Neuron (in vitro differentiated cells): ENCODE measurements at regions not wholly inside any gene's neighbourhood (a gene's known extent, or its start where the extent isn't known, plus 50 kb on each side); places are given as distances from the start of the nearest gene placed in this dataset.

Experiments
- H2AFZ ChIP-seq: one replicate; pipeline ENCODE4 v1.6.1; 2013; ENCODE audit warnings: low read depth, mild to moderate bottlenecking, inconsistent platforms, low read length, moderate library complexity
- H3K27me3 ChIP-seq: one replicate; pipeline ENCODE4 v1.6.1; 2013; ENCODE audit warnings: low read length; ENCODE audit not compliant: insufficient read depth
- H3K36me3 ChIP-seq: one replicate; pipeline ENCODE4 v1.6.1; 2013; ENCODE audit warnings: low read length; ENCODE audit not compliant: insufficient read depth
- H3K4me1 ChIP-seq: one replicate; pipeline ENCODE4 v1.6.1; 2013; ENCODE audit warnings: low read length; ENCODE audit not compliant: insufficient read depth
- H3K4me3 ChIP-seq: 2 replicates; pipeline ENCODE4 v1.5.1; 2013; ENCODE audit warnings: mild to moderate bottlenecking, low read length, moderate library complexity
- H3K9me3 ChIP-seq: one replicate; pipeline ENCODE4 v1.6.1; 2013; ENCODE audit warnings: low read length

DNA sequence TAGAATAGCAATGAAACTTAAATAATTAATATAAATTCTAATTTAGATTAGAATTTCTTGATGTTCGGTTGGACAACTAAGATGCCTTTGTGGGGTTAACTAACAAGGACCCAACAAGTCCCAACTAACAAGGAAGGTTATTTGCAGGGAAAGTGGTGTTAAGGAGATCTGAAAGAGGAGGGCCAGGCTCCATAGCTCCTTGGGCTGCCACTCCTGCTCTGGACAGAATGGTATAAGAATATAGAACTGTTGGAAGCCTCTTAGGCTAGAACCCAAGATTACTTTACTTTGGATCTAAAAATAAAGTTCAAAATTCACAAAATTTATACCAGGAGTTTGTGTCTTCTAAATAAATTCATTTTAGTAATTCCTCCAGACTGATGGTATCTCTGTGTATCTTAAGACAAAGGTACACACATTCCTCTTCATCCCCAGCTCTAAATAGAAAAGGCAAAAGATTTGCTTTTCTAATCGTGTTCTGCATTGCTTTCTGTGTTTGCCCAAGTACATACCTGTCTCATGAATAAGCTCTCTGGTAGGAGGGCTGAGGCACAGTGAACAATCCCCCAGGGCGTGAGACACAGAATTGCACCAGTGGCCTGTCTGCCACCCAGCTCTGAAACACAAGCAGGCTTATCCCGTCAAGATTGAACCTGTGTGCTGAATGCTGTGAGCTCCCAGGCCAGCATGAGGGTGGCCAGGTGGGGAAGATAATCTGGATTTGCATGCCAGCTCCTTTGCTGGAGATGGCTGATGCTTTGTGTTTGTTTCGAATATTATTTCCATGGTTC, 176.0 kb downstream of the ACKR3 start:
- H3K4me3 ChIP-seq = no peak overlapping the region
- H3K4me1 ChIP-seq = peaks cover 34% of the 10 kb centered on the region
- no peak overlapping the region for H2AFZ ChIP-seq
- H3K36me3 ChIP-seq = no peaks in the 10 kb centered on the region
- peaks cover 4% of the 10 kb centered on the region for H3K9me3 ChIP-seq
- no peaks in the 10 kb centered on the region for H3K27me3 ChIP-seq

DNA sequence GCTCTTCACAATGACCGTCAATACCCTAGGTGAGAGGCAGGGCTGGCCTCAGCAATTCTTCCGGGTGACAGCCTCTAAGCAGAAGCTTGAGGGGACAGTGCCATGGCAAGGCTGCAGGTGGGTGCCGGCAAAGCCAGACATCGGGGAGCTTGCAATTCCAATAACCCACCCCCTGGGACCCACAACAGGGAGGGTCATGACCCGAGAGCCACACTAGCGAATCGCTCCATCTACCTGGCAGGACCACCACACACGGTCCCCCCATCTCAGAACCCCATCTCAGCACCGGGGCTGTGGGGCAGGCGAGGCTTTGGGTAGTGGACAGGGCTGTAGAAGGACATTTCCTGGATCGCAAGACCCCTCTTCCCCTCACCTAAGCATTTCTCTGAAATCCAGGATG, 177.2 kb downstream of the ACKR3 start:
- peaks cover 5% of the 10 kb centered on the region for H3K9me3 ChIP-seq
- H3K4me3 ChIP-seq = no peak overlapping the region
- H3K27me3 ChIP-seq = no peaks in the 10 kb centered on the region
- H2AFZ ChIP-seq = no peak overlapping the region
- H3K36me3 ChIP-seq = no peaks in the 10 kb centered on the region
- H3K4me1 ChIP-seq = peaks cover 34% of the 10 kb centered on the region

GRCh38 chr2:236747426-236747825, 177.8 kb downstream of the ACKR3 start:
- Histone ChIP-seq H3K4me3 (no peak overlapping the region), H3K36me3 (no peaks in the 10 kb centered on the region), H3K27me3 (no peaks in the 10 kb centered on the region), H3K4me1 (peaks cover 35% of the 10 kb centered on the region), H3K9me3 (peaks cover 5% of the 10 kb centered on the region), H2AFZ (no peak overlapping the region)

- H3K36me3 ChIP-seq = no peaks in the 10 kb centered on the region
- peaks cover 38% of the 10 kb centered on the region for H3K4me1 ChIP-seq
- no peak overlapping the region for H2AFZ ChIP-seq
- H3K9me3 ChIP-seq = peaks cover 5% of the 10 kb centered on the region
- no peaks in the 10 kb centered on the region for H3K27me3 ChIP-seq
- no peak overlapping the region for H3K4me3 ChIP-seq
These were observed 178.3 kb downstream of the ACKR3 start for GRCh38 chr2:236747925-236748324.

DNA sequence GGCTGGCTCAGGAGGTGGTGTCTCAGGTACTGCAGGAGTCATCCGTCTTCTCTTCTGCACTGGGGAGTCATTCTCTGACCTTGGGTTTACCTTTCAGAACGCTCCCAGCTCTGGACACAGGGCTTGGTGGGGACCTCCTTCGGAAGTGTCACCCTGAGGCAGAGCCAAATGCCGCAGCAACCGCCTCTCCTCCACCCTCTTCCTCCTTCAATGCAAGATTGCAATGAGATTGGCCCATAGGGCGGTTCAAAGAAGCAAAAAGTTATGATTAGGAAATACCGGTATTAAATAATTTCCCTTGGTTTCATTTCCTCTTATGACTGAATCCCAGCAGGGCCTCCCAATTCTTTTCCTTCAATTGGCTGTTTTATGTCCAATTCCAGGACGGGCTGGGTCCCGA, 178.8 kb downstream of the ACKR3 start:
- H3K9me3 ChIP-seq = peaks cover 5% of the 10 kb centered on the region
- no peaks in the 10 kb centered on the region for H3K36me3 ChIP-seq
- peaks cover 42% of the 10 kb centered on the region for H3K4me1 ChIP-seq
- no peak overlapping the region for H3K4me3 ChIP-seq
- H3K27me3 ChIP-seq = no peaks in the 10 kb centered on the region
- no peak overlapping the region for H2AFZ ChIP-seq

DNA sequence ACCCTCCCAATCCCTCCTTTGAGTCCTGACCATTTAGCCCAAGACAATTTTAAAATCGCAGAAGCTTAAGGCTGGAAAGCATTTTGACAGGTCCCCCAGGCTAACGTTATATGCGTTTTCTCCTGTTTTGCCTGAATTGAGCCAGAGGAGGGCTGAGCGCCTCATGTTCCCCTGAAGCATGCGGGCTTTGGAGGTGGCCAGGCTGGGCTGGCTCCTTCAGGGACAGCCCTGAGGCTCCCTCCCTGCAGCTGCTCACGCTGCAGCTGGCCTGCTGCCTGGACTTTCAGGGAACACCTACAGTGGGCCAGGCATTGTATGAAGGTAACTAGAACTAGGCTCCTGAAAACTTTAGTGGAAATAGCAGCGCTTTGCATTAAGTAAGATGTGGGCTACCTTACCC, 179.2 kb downstream of the ACKR3 start:
- Histone ChIP-seq H3K36me3 (no peaks in the 10 kb centered on the region), H2AFZ (no peak overlapping the region), H3K27me3 (no peaks in the 10 kb centered on the region), H3K9me3 (peaks cover 5% of the 10 kb centered on the region), H3K4me1 (peaks cover 42% of the 10 kb centered on the region), H3K4me3 (no peak overlapping the region)

DNA sequence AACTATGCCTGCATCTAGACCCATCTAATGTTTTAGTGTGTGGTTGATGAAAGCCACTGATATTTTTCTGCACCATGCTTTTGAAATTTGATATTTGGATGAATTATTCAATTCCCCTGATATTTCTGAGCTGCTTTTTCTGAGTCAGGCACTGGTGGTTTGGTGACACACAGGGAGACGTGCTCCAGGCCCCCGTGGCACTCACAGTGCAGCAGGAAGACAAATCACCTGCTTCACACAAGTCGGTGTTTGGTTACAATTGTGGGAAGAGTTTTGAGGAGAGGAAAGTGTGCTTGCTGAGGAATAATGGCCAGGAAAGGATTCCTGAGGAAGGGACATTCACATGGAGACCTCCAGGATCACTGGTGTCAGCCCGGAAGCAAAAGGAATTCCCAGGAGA, 179.7 kb downstream of the ACKR3 start:
- Histone ChIP-seq H3K27me3 (no peaks in the 10 kb centered on the region), H2AFZ (no peak overlapping the region), H3K9me3 (peaks cover 5% of the 10 kb centered on the region), H3K4me3 (no peak overlapping the region), H3K36me3 (no peaks in the 10 kb centered on the region), H3K4me1 (peaks cover 42% of the 10 kb centered on the region)

DNA sequence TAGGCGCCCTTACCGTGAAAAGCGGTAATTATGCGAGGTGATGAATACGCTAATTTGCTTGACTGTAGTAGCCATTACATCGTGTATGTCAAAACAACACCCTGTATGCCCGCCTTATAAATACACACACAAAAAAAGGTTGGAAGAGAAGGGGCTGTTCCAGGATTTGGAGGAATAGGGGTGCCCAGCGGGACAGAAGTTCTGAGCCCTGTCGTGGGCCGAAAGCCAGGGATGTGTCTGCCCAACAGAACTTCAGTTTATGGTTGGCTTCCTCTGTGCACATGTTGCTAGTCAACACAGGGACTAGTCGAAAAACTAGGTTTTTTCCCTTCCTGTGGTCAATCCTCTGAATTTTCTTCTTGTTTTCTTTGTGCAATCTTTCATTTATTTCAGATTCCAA, 182.5 kb downstream of the ACKR3 start:
- Histone ChIP-seq H3K9me3 (peaks cover 5% of the 10 kb centered on the region), H3K36me3 (no peaks in the 10 kb centered on the region), H2AFZ (no peak overlapping the region), H3K4me1 (peaks cover 25% of the 10 kb centered on the region), H3K4me3 (no peak overlapping the region), H3K27me3 (no peaks in the 10 kb centered on the region)

- Histone ChIP-seq H2AFZ (no peak overlapping the region), H3K36me3 (no peaks in the 10 kb centered on the region), H3K9me3 (peaks cover 5% of the 10 kb centered on the region), H3K27me3 (no peaks in the 10 kb centered on the region), H3K4me1 (peaks cover 23% of the 10 kb centered on the region), H3K4me3 (no peak overlapping the region)
These were observed 184.1 kb downstream of the ACKR3 start for GRCh38 chr2:236753606-236754270.

DNA sequence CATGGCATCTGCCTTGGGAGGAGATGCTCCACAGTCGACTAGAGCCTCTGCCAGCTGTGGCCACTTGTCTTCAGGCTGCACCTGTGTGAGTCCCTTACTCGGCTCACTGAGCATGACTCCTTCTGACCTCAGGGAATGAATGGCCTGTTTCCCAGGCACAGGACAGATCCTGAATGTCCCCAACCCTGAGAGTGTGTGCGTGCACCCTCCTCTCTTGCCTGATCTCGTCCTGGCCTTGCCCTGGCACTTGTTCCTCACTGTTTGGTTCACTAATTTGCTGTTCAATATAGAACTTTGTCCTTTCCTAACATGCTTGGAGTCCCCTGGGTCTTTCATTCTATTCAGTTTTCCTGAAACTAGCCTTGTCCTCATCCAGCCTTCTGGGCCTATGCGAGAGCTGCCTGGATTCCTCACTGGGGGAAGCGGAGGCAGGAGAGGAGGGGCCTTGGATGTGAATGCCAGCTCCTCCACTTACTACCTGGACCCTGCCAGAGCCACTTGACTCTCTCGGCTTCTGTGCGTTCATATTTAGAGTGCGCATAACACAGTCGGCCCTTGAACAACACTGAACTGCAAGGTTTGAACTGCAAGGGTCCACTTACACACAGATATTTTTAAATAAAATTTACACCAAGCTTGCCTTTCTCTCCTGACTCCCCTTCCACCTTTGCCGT, 184.8 kb downstream of the ACKR3 start:
- Histone ChIP-seq H3K9me3 (peaks cover 5% of the 10 kb centered on the region), H3K4me1 (peaks cover 19% of the 10 kb centered on the region)

GRCh38 chr2:236755278-236755840, 185.7 kb downstream of the ACKR3 start:
- Histone ChIP-seq H3K9me3 (peaks cover 4% of the 10 kb centered on the region), H3K27me3 (no peaks in the 10 kb centered on the region), H3K36me3 (no peaks in the 10 kb centered on the region), H3K4me3 (no peak overlapping the region), H3K4me1 (peaks cover 19% of the 10 kb centered on the region), H2AFZ (no peak overlapping the region)

More for the DNA sequence above, 184.8 kb downstream of the ACKR3 start:
- no peaks in the 10 kb centered on the region for H3K36me3 ChIP-seq
- no peak overlapping the region for H3K4me3 ChIP-seq
- H3K27me3 ChIP-seq = no peaks in the 10 kb centered on the region
- H2AFZ ChIP-seq = no peak overlapping the region

DNA sequence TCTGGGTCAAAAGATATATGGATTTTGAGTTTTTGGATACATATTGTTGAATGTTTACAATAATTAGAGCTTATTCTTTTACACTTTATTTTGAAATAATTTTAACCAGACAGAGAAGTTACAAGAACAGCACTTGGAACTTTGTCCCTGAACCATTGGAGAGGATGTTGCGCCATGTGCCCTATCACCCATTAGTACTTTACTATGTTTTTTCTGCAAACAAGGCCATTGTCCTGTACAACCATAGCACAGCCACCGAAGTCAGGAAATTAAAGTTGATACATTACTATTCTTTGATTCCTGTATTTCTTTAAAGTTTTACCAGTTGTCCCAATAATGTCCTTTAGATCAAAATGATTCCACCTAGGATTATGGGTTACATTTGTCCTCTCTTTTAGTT, 188.8 kb downstream of the ACKR3 start:
- Histone ChIP-seq H3K36me3 (no peaks in the 10 kb centered on the region), H3K4me3 (no peak overlapping the region), H3K27me3 (no peaks in the 10 kb centered on the region), H3K4me1 (peaks cover 10% of the 10 kb centered on the region), H2AFZ (no peak overlapping the region), H3K9me3 (no peaks in the 10 kb centered on the region)

DNA sequence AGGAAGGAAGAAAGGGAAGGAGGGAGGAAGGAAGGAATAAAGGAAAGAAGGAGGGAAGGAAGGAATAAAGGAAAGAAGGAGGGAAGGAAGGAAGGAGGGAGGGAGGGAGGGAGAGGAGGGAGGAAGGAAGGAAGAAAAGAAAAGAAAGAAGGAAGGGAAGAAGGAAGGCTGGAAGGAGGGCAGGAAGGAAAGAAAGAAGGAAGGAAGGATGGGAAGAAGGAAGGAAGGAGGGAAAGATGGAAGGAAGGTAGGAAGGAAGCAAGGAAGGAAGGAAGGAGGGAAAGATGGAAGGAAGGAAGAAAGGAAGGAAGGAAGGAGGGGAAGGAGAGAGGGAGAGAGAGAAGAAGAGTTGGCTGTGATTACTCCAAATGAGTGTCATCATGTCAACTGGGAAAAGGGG, 190.6 kb downstream of the ACKR3 start:
- Histone ChIP-seq H3K27me3 (no peaks in the 10 kb centered on the region), H2AFZ (no peak overlapping the region), H3K4me1 (no peaks in the 10 kb centered on the region), H3K4me3 (no peak overlapping the region), H3K36me3 (no peaks in the 10 kb centered on the region), H3K9me3 (no peaks in the 10 kb centered on the region)
